ENCODE measurements at regions not wholly inside any gene's neighbourhood (a gene's known extent, or its start where the extent isn't known, plus 50 kb on each side); places are given as distances from the start of the nearest gene placed in this dataset.

- in situ Hi-C loops (cut with HindIII; ENCODE audit: low sequenced_read_pairs) = no loop called here
- no peak for DNase-seq (ENCODE audit: low spot score)
Measured at GRCh38 chr16:61596655-61597054, 439.6 kb downstream of the CDH8 start.

DNA sequence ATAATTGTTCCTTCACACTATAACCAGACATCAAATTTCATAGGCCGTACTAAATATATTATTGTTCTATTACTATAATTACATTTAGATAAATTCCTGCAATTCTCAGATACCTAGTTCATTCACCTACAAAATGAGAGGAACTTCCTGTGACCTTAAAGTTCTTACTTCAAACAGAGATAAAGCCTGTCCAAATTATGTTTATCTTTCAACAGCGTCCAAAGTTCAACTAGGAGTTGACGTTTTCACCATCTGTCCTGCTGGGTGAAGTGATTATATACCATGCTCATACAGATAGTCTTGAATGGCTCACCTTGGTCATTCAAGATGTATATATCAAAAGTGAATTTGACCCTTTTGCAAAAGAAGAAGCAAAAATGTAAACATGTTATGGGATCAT lies 440.6 kb downstream of the CDH8 start:
- DNase-seq (ENCODE audit: low spot score) = no peak
- in situ Hi-C loops (cut with HindIII; ENCODE audit: low sequenced_read_pairs) = no loop called here

- in situ Hi-C loops (cut with HindIII; ENCODE audit: low sequenced_read_pairs) = no loop called here
- no peak for DNase-seq (ENCODE audit: low spot score)
Measured at GRCh38 chr16:61590577-61590976, 445.7 kb downstream of the CDH8 start.

GRCh38 chr16:61587526-61587925 lies 448.7 kb downstream of the CDH8 start:
- in situ Hi-C loops (cut with HindIII; ENCODE audit: low sequenced_read_pairs) = no loop called here
- no peak for DNase-seq (ENCODE audit: low spot score)

GRCh38 chr16:61581417-61582046 lies 454.7 kb downstream of the CDH8 start:
- in situ Hi-C loops (cut with HindIII; ENCODE audit: low sequenced_read_pairs) = no loop called here
- DNase-seq (ENCODE audit: low spot score) = no peak

DNA sequence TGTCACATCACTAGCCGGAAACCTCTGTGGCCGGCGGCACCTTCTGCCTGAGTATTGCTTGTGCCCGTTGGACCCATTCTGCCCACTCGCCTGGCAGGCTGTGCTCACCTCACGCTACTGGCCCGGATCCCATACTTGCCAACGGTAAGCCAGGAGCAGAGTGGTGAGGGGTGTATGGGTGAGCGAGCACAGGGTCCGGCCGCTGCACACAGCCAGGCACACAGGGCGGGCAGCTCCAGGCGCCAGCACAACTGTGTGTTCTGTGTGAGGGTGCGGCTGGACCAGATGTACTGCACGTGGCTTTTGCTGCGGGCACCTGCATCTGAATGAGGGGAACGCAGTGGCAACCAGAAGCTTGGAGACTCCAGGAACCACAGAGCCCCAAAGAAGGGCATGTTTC lies 455.7 kb downstream of the CDH8 start:
- in situ Hi-C loops (cut with HindIII; ENCODE audit: low sequenced_read_pairs) = no loop called here
- DNase-seq (ENCODE audit: low spot score) = no peak

GRCh38 chr16:61579195-61579594 lies 457.0 kb downstream of the CDH8 start:
- in situ Hi-C loops (cut with HindIII; ENCODE audit: low sequenced_read_pairs) = no loop called here
- no peak for DNase-seq (ENCODE audit: low spot score)

GRCh38 chr16:61576476-61576875 lies 459.8 kb downstream of the CDH8 start:
- no peak for DNase-seq (ENCODE audit: low spot score)
- in situ Hi-C loops (cut with HindIII; ENCODE audit: low sequenced_read_pairs) = no loop called here

DNA sequence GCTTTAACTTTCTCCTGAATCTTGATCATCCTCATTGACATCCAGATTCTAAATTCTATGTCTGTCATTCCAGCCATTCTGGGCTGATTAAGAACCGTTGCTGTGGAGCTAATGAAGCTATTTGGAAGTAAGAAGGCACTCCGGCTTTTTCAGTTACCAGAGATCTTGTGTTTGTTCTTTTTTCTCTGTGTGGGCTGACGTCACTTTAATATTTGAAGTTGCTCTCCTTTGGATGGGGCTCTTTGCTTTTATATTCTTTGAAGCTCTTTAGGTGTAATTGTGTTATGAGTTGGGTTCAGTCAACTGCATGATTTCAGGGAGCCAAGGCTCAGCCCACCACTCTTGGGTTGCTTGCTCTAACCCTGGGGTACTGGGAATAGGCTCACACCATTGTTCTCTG lies 460.6 kb downstream of the CDH8 start:
- in situ Hi-C loops (cut with HindIII; ENCODE audit: low sequenced_read_pairs) = no loop called here
- DNase-seq (ENCODE audit: low spot score) = no peak

- DNase-seq (ENCODE audit: low spot score) = no peak
- in situ Hi-C loops (cut with HindIII; ENCODE audit: low sequenced_read_pairs) = no loop called here
Measured at GRCh38 chr16:61569028-61569427, 467.2 kb downstream of the CDH8 start.

- in situ Hi-C loops (cut with HindIII; ENCODE audit: low sequenced_read_pairs) = no loop called here
Measured at GRCh38 chr16:61564716-61565115, 471.5 kb downstream of the CDH8 start.

GRCh38 chr16:61555718-61556441 lies 480.4 kb downstream of the CDH8 start:
- in situ Hi-C loops (cut with HindIII; ENCODE audit: low sequenced_read_pairs) = no loop called here
- no peak for DNase-seq (ENCODE audit: low spot score)

More at GRCh38 chr16:61564716-61565115, 471.5 kb downstream of the CDH8 start:
- no peak for DNase-seq (ENCODE audit: low spot score)

DNA sequence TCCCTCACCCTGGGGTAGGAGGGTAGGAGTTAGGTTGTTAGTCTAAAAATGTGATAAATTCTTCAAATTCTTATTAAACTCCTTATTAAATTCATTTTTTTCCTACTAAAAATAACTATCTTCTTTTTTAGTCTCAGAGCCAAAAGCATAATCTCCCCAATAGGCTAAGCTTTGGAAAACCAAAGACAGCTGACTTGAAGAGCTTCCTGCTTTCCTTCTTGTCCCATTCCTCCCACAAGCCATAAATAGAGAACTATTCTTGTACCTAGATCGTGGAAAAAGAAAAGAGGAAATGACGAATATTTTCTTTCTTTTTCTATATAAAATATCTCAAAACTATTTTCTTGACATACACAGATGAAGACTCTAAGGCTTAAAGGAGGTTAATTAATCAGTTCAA lies 486.9 kb downstream of the CDH8 start:
- in situ Hi-C loops (cut with HindIII; ENCODE audit: low sequenced_read_pairs) = no loop called here
- no peak for DNase-seq (ENCODE audit: low spot score)

DNA sequence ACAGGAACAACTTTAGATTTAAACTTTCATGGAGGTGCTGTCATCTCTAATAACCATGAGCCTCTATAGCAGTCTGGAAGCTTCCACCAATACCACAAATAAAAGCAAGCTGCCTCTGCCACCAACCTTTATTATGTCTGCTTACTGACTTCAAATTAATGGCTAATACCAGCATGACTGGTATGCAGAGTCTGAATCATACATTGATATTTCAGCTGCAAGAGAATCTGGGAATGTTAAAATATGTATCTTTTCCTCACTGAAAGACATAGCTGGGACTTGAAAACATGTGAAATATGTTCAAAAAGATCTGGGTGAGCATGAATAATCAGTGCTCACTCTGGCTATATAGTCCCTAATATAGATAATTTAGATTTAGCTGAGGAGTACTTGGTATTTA lies 488.6 kb downstream of the CDH8 start:
- in situ Hi-C loops (cut with HindIII; ENCODE audit: low sequenced_read_pairs) = no loop called here
- no peak for DNase-seq (ENCODE audit: low spot score)

- DNase-seq (ENCODE audit: low spot score) = no peak
- in situ Hi-C loops (cut with HindIII; ENCODE audit: low sequenced_read_pairs) = no loop called here
Measured at GRCh38 chr16:61544165-61544564, 492.1 kb downstream of the CDH8 start.

- no peak for DNase-seq (ENCODE audit: low spot score)
- in situ Hi-C loops (cut with HindIII; ENCODE audit: low sequenced_read_pairs) = no loop called here
Measured at GRCh38 chr16:61540216-61540615, 496.0 kb downstream of the CDH8 start.

- in situ Hi-C loops (cut with HindIII; ENCODE audit: low sequenced_read_pairs) = no loop called here
Measured at GRCh38 chr16:61530697-61531096, 505.5 kb downstream of the CDH8 start.

GRCh38 chr16:61500851-61501250 lies 535.4 kb downstream of the CDH8 start:
- in situ Hi-C loops (cut with HindIII; ENCODE audit: low sequenced_read_pairs) = no loop called here
- no peak for DNase-seq (ENCODE audit: low spot score)

More at GRCh38 chr16:61530697-61531096, 505.5 kb downstream of the CDH8 start:
- DNase-seq (ENCODE audit: low spot score) = no peak

DNA sequence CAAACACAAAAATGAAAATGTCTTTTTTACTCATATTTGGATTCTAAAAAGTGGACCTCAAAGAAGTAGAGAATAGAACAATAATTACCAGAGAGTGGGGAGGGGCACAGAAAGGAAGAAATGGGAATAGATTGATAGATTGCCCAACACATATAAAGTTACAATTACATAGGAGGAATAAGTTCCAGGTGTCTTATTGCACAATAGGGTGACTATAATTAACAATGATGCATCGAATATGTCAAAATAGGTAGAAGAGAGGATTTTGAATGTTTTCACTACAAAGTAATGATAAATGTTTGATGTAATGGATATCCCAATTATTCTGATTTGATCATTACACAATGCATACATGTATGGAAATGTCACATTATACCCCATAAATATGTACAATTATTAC lies 556.0 kb downstream of the CDH8 start:
- no peak for DNase-seq (ENCODE audit: low spot score)
- in situ Hi-C loops (cut with HindIII; ENCODE audit: low sequenced_read_pairs) = no loop called here

DNA sequence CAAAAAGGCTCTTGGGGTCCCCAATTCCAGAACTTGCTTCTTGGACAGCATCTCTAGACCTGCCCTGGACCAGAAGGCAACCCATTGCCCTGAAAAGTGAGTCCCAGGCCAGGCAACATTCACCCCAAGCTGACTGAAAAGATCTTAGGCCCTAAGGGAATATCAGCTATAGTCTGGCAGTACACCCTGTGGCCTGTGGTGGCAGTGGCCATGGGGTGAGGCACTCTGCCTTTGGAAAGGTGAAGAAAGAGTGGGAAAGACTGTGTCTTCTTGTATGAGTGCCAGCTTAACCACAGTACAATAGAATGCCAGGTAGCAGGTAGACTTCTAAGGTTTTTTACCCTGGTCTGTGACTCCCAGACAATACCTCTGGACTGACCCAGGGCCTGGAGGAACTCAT lies 564.5 kb downstream of the CDH8 start:
- in situ Hi-C loops (cut with HindIII; ENCODE audit: low sequenced_read_pairs) = no loop called here
- no peak for DNase-seq (ENCODE audit: low spot score)

DNA sequence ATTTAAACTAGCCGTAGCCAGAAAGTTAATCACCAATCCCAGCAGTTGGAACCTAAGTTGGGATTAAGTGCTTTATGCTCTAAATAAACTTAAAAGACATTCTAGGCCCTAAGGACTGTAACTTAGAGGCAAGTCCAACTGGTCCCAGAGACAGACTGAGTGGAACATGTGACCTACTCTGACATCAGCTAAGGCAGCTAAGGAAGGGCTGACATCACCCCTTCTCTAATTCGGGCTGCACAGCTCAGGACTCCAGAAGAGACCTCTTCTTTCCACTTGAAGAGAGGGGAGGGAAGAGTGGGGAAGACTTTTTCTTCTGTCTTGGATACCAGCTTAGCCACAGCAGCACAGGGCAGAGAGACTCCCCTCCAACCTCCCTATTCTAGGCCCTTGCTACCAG lies 565.2 kb downstream of the CDH8 start:
- in situ Hi-C loops (cut with HindIII; ENCODE audit: low sequenced_read_pairs) = no loop called here
- no peak for DNase-seq (ENCODE audit: low spot score)
